AG10803 (cell line): ENCODE measurements at regions not wholly inside any gene's neighbourhood (a gene's known extent, or its start where the extent isn't known, plus 50 kb on each side); places are given as distances from the start of the nearest gene placed in this dataset.
"Not testable (repeated sequence)": the region's sequence is repeated elsewhere in the genome, so short reads cannot be mapped to it uniquely, and the experiment has no call there.

ENCODE experiments used
- DNase-seq: peaks from one replicate; pipeline ENCODE4 v3.0.0; 2010; ENCODE audit warnings: low read depth
- H3K4me3 ChIP-seq: 2 replicates; pipeline ENCODE4 v1.5.1; 2011; ENCODE audit warnings: mild to moderate bottlenecking, low read length, control low read depth
- CTCF ChIP-seq: conservative IDR thresholded peaks from 2 replicates; pipeline ENCODE4 v1.5.1; 2011; ENCODE audit warnings: mild to moderate bottlenecking, low read length, control low read depth, inconsistent platforms

DNA sequence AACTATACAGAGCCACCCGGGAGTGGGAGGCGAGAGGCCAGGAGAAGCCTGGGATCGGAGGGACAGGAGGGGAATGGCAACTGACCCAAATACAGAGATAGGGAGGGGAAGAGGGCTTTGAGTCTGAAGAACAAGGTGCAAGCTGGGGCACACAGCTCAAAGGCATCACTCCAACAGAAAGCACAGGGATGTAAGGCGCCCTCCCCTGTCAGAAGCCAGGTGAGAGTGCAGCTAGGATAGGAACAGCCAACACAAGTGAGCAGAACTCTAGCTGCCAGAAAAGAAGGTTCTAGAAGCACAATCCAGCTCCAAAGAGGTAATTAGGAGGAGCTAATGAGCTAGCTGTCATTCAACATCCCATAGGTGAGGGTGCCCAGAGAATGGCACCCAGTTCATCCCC lies 232.2 kb downstream of the DHX15 start:
- DNase-seq, result no peak
- no peak overlapping the region for H3K4me3 ChIP-seq
- TF ChIP-seq CTCF, result no peak

- not testable (repeated sequence) for DNase-seq, H3K4me3 ChIP-seq
Measured at GRCh38 chr4:24349168-24349996, 235.0 kb downstream of the DHX15 start.

DNA sequence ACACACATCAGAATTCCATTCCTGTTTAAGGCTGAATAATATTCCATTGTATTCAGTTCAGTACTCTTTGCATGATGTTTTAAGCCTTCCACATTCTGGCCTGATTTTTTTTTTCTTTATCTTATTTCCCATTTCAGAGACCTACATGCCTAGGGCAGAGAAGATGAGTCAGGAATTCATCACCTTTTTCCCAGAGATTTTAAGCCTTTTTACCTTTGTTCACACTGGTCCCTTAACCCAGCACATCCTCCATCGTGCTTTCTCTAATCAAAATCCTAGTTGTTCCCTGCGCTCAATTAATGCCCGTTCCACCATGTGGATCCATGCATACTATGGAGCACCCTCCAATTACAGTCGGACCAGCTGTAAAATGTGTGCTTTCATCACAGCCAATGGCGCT lies 245.1 kb downstream of the DHX15 start:
- no peak for TF ChIP-seq CTCF
- no peak overlapping the region for H3K4me3 ChIP-seq
- DNase-seq, result no peak

DNA sequence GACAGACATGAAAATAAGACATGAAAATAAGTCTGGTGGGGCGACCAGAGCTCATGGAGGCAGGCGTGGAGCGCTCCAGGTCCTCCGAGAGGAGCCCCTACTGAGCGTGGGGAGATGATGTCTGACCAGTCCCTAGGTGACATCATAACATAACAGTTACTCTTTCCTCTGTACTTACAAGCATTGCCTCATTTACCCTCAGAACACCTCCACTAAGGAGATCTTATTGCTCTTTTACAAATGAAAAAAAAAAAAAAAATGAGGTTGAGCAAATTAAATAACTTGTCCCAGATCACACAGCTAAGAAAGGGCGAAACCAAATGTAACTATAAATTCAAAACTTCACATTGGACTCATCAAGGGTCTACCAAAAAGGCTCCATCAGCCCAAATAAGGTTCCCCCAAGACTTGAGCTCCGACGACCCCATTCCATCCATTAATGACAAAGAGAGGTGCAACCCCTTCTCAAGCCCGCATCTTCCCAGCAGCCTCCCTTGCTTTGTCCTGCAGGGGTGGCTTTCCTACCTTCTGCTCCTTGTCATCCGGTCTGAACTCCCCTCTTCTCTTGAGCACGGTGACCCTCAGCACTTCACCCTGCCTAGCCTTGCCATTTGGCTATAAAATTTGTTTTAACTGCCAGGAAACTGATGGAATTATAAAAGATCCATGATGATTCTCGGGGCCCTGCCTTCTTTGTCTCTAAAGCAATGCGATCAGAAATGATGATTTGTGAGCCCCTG lies 246.7 kb downstream of the DHX15 start:
- no peak overlapping the region for H3K4me3 ChIP-seq
- no peak for DNase-seq
- no peak for TF ChIP-seq CTCF

DNA sequence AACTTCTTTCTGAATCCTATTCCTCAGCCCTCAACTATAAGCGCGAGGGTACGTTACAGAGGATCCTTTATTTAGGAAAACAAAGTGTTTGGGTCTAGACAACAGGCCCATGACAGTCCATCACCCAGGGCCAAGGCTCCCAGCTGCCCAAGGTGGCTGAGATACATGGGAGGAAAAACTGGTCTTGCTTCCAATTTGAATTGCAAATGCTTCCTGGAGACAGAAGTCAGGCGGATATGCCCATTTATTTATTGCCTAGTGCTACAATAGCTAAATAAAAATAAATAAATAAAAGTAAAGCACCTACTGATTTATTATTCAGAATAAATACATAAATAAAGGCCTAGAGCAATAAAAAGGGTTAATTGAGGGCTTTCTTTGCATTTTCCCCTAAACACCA lies 248.7 kb downstream of the DHX15 start:
- TF ChIP-seq CTCF, result no peak
- no peak overlapping the region for H3K4me3 ChIP-seq
- no peak for DNase-seq

GRCh38 chr4:24334906-24335305 lies 249.4 kb downstream of the DHX15 start:
- DNase-seq, result no peak
- no peak overlapping the region for H3K4me3 ChIP-seq
- TF ChIP-seq CTCF, result no peak

DNA sequence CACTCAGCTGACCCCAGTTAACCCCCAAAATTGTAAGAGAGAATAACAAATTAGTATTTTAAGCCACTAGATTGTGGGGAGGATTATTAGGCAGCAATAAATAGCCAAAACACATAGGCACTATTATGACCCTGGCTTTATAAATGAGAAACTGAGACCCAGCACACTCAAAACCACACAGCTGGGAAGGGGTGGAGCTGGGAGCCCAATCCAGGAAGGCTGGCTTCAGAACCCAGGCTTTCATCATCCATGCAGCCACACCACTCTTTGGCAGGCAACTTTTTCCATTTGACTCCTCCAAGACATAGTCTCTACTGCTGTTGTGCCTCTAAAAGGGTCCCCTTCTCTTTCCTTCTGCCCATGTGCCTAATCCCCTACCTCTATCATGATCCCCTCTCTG lies 253.8 kb downstream of the DHX15 start:
- no peak overlapping the region for H3K4me3 ChIP-seq
- no peak for DNase-seq
- TF ChIP-seq CTCF, result no peak
